OCI-LY1 (cell line): ENCODE measurements at regions not wholly inside any gene's neighbourhood (a gene's known extent, or its start where the extent isn't known, plus 50 kb on each side); places are given as distances from the start of the nearest gene placed in this dataset.
"Not testable (repeated sequence)": the region's sequence is repeated elsewhere in the genome, so short reads cannot be mapped to it uniquely, and the experiment has no call there.

Source experiments
- CTCF ChIP-seq: fragments of 200-600 bp; sonication (generic), shearing (Covaris generic); IDR thresholded peaks from 2 replicates; pipeline ENCODE4 v1.5.1; 2017; ENCODE audit warnings: mild to moderate bottlenecking, antibody characterized with exemption, low read length, moderate library complexity, mixed read lengths
- EZH2 ChIP-seq: fragments of 200-600 bp; sonication (generic), shearing (Covaris generic); IDR thresholded peaks from 2 replicates; pipeline ENCODE4 v1.8.0; 2017; ENCODE audit warnings: borderline replicate concordance, mixed run types, mild to moderate bottlenecking, antibody characterized with exemption, low read length, moderate library complexity, mixed read lengths

- TF ChIP-seq CTCF, EZH2: not testable (repeated sequence)
These were observed 736.1 kb upstream of the PCDH20 start for GRCh38 chr13:62151724-62152123.
